Fibroblast of skin of abdomen (primary cell): ENCODE measurements at regions not wholly inside any gene's neighbourhood (a gene's known extent, or its start where the extent isn't known, plus 50 kb on each side); places are given as distances from the start of the nearest gene placed in this dataset.

Experiments used
- DNase-seq: peaks from one replicate; pipeline ENCODE4 v3.0.0-alpha.2; 2013

GRCh38 chr9:103942651-103943050 lies 151.5 kb upstream of the SMC2 start:
- DNase-seq: no peak

GRCh38 chr9:103949096-103949495 lies 145.0 kb upstream of the SMC2 start:
- DNase-seq: no peak

GRCh38 chr9:103977163-103977562 lies 116.9 kb upstream of the SMC2 start:
- no peak for DNase-seq

GRCh38 chr9:103978396-103978795 lies 115.7 kb upstream of the SMC2 start:
- DNase-seq: no peak

- DNase-seq: no peak
Observed at GRCh38 chr9:103981912-103982311, 112.2 kb upstream of the SMC2 start.

- no peak for DNase-seq
Observed at GRCh38 chr9:103985077-103985476, 109.0 kb upstream of the SMC2 start.

GRCh38 chr9:103988821-103989220 lies 105.3 kb upstream of the SMC2 start:
- no peak for DNase-seq

- no peak for DNase-seq
Observed at GRCh38 chr9:103990311-103990710, 103.8 kb upstream of the SMC2 start.

GRCh38 chr9:103991001-103991400 lies 103.1 kb upstream of the SMC2 start:
- DNase-seq: no peak

GRCh38 chr9:103991698-103992097 lies 102.4 kb upstream of the SMC2 start:
- DNase-seq: no peak

- no peak for DNase-seq
Observed at GRCh38 chr9:103992938-103993579, 101.0 kb upstream of the SMC2 start.

GRCh38 chr9:103997856-103998370 lies 96.2 kb upstream of the SMC2 start:
- DNase-seq: no peak

GRCh38 chr9:103999375-104000062 lies 94.6 kb upstream of the SMC2 start:
- DNase-seq: no peak

GRCh38 chr9:104009826-104010225 lies 84.3 kb upstream of the SMC2 start:
- no peak for DNase-seq

GRCh38 chr9:104022083-104022482 lies 72.0 kb upstream of the SMC2 start:
- no peak for DNase-seq

- no peak for DNase-seq
Observed at GRCh38 chr9:104025104-104025503, 69.0 kb upstream of the SMC2 start.

GRCh38 chr9:104025945-104026344 lies 68.2 kb upstream of the SMC2 start:
- DNase-seq: no peak

GRCh38 chr9:104027295-104027694 lies 66.8 kb upstream of the SMC2 start:
- DNase-seq: no peak

- no peak for DNase-seq
Observed at GRCh38 chr9:104028827-104029226, 65.3 kb upstream of the SMC2 start.
